ENCODE measurements at regions not wholly inside any gene's neighbourhood (a gene's known extent, or its start where the extent isn't known, plus 50 kb on each side); places are given as distances from the start of the nearest gene placed in this dataset.

GRCh38 chr10:58990693-58991092 lies 185.8 kb upstream of the PHYHIPL start:
- CTCF ChIA-PET: interaction anchor here (1.3 kb wide), 1 partner anchor 9 kb away, joined by 7 read pairs; no protein-coding TSS in a partner anchor

GRCh38 chr10:58991856-58992255 lies 184.6 kb upstream of the PHYHIPL start:
- Mint-ChIP-seq H3K9me3 (ENCODE audit: unreplicated experiment) (peaks cover 9% of the 10 kb centered on the region), H3K36me3 (ENCODE audit: insufficient read depth, unreplicated experiment) (no peaks in the 10 kb centered on the region), H3K4me3 (ENCODE audit: unreplicated experiment) (no peak overlapping the region), H3K27me3 (ENCODE audit: insufficient read depth, unreplicated experiment) (no peaks in the 10 kb centered on the region), H3K4me1 (ENCODE audit: insufficient read depth, unreplicated experiment) (no peaks in the 10 kb centered on the region), H3K27ac (ENCODE audit: low read depth, unreplicated experiment) (no peak overlapping the region)
- ChIA-PET CTCF (interaction anchor here (1.6 kb wide), 2 partner anchors 21 to 39 kb away, joined by 5 read pairs; no protein-coding TSS in a partner anchor), POLR2A (no interaction called here)
- no peak for DNase-seq (ENCODE audit: unreplicated experiment)
- BruUV-seq (replicated peaks): no TSS peak
- no peak for TF ChIP-seq CTCF (IDR thresholded peaks at IDR 0.05; ENCODE audit: unreplicated experiment)
- intact Hi-C loops (cut with micrococcal nuclease): no loop called here

More at GRCh38 chr10:58990693-58991092, 185.8 kb upstream of the PHYHIPL start:
- no peak for DNase-seq (ENCODE audit: unreplicated experiment)
- no peaks in the 10 kb centered on the region for H3K36me3 Mint-ChIP-seq (ENCODE audit: insufficient read depth, unreplicated experiment)
- H3K9me3 Mint-ChIP-seq (ENCODE audit: unreplicated experiment): peaks cover 9% of the 10 kb centered on the region
- H3K4me1 Mint-ChIP-seq (ENCODE audit: insufficient read depth, unreplicated experiment): no peaks in the 10 kb centered on the region
- no peak overlapping the region for H3K27ac Mint-ChIP-seq (ENCODE audit: low read depth, unreplicated experiment)
- no peak for TF ChIP-seq CTCF (IDR thresholded peaks at IDR 0.05; ENCODE audit: unreplicated experiment)
- intact Hi-C loops (cut with micrococcal nuclease): no loop called here
- H3K4me3 Mint-ChIP-seq (ENCODE audit: unreplicated experiment): no peak overlapping the region
- H3K27me3 Mint-ChIP-seq (ENCODE audit: insufficient read depth, unreplicated experiment): no peaks in the 10 kb centered on the region
- BruUV-seq (replicated peaks): no TSS peak
- POLR2A ChIA-PET: interaction anchor here (0.6 to 1.5 kb wide), 2 partner anchors 8 to 16 kb away, joined by 3 to 4 read pairs; no protein-coding TSS in a partner anchor

- Mint-ChIP-seq H3K27me3 (ENCODE audit: insufficient read depth, unreplicated experiment) (no peaks in the 10 kb centered on the region), H3K9me3 (ENCODE audit: unreplicated experiment) (peaks cover 9% of the 10 kb centered on the region), H3K27ac (ENCODE audit: low read depth, unreplicated experiment) (no peak overlapping the region), H3K4me1 (ENCODE audit: insufficient read depth, unreplicated experiment) (no peaks in the 10 kb centered on the region), H3K4me3 (ENCODE audit: unreplicated experiment) (no peak overlapping the region), H3K36me3 (ENCODE audit: insufficient read depth, unreplicated experiment) (no peaks in the 10 kb centered on the region)
- intact Hi-C loops (cut with micrococcal nuclease): no loop called here
- no peak for DNase-seq (ENCODE audit: unreplicated experiment)
- ChIA-PET POLR2A (no interaction called here), CTCF (interaction anchor here (1.6 kb wide), 2 partner anchors 20 to 40 kb away, joined by 5 read pairs; no protein-coding TSS in a partner anchor)
- no TSS peak for BruUV-seq (replicated peaks)
- TF ChIP-seq CTCF (IDR thresholded peaks at IDR 0.05; ENCODE audit: unreplicated experiment): no peak
Observed at GRCh38 chr10:58992830-58993460, 183.5 kb upstream of the PHYHIPL start.

GRCh38 chr10:58993480-58994221 lies 182.8 kb upstream of the PHYHIPL start:
- H3K27me3 Mint-ChIP-seq (ENCODE audit: insufficient read depth, unreplicated experiment): no peaks in the 10 kb centered on the region
- intact Hi-C loops (cut with micrococcal nuclease): no loop called here
- TF ChIP-seq CTCF (IDR thresholded peaks at IDR 0.05; ENCODE audit: unreplicated experiment): no peak
- no peak overlapping the region for H3K4me3 Mint-ChIP-seq (ENCODE audit: unreplicated experiment)
- CTCF ChIA-PET: no interaction called here
- POLR2A ChIA-PET: no interaction called here
- no peaks in the 10 kb centered on the region for H3K4me1 Mint-ChIP-seq (ENCODE audit: insufficient read depth, unreplicated experiment)
- BruUV-seq (replicated peaks): no TSS peak
- no peak overlapping the region for H3K27ac Mint-ChIP-seq (ENCODE audit: low read depth, unreplicated experiment)
- no peaks in the 10 kb centered on the region for H3K36me3 Mint-ChIP-seq (ENCODE audit: insufficient read depth, unreplicated experiment)
- peaks cover 9% of the 10 kb centered on the region for H3K9me3 Mint-ChIP-seq (ENCODE audit: unreplicated experiment)
- DNase-seq (ENCODE audit: unreplicated experiment): no peak
